ENCODE measurements at regions not wholly inside any gene's neighbourhood (a gene's known extent, or its start where the extent isn't known, plus 50 kb on each side); places are given as distances from the start of the nearest gene placed in this dataset.

GRCh38 chr9:28735738-28736342, 1162.6 kb upstream of the C9orf72 start:
- Histone ChIP-seq H3K14ac (ENCODE audit: low read length) (no peak overlapping the region), H2BK120ac (ENCODE audit: insufficient read depth, low read length, poor library complexity) (no peak overlapping the region), H3K27me3 (ENCODE audit: insufficient read depth, low read length) (no peaks in the 10 kb centered on the region), H3K18ac (ENCODE audit: low read length) (no peak overlapping the region), H3K27ac (ENCODE audit: low read depth, low read length) (no peak overlapping the region), H3K4me1 (ENCODE audit: control insufficient read depth in 1 of 2, insufficient read depth in 2 of 2, low read length in 2 of 2) (no peaks in the 10 kb centered on the region), H3K23ac (ENCODE audit: low read length) (no peak overlapping the region), H4K91ac (ENCODE audit: low read depth, low read length) (no peak overlapping the region), H4K12ac (ENCODE audit: low read depth, low read length) (no peak overlapping the region), H2AK5ac (ENCODE audit: low read length) (no peak overlapping the region), H3K4me2 (ENCODE audit: low read length) (no peak overlapping the region), H3K79me2 (ENCODE audit: control insufficient read depth, insufficient read depth, low read length, poor library complexity) (no peaks in the 10 kb centered on the region), H3K4ac (ENCODE audit: low read depth, low read length) (no peak overlapping the region), H3K9me3 (ENCODE audit: insufficient read depth, low read depth, low read length) (no peaks in the 10 kb centered on the region), H3K4me3 (ENCODE audit: low read depth, low read length) (no peak overlapping the region), H2AFZ (ENCODE audit: insufficient read depth, low read length, poor library complexity) (no peak overlapping the region), H3K9ac (ENCODE audit: low read length) (no peak overlapping the region), H2BK12ac (ENCODE audit: low read length) (no peak overlapping the region), H4K8ac (ENCODE audit: low read depth, low read length) (no peak overlapping the region), H2BK5ac (ENCODE audit: low read depth, low read length, poor library complexity) (no peak overlapping the region), H3K79me1 (ENCODE audit: low read length) (no peaks in the 10 kb centered on the region), H3K36me3 (ENCODE audit: control insufficient read depth in 1 of 2, insufficient read depth in 2 of 2, low read length in 2 of 2) (no peaks in the 10 kb centered on the region)
- WGBS (ENCODE audit: extremely low coverage, insufficient coverage, insufficient read length), result no CpG with 5 or more reads among the region's 1 CpG
- DNase-seq, result no peak

GRCh38 chr9:28741459-28741858, 1168.2 kb upstream of the C9orf72 start:
- DNase-seq, result no peak
- no peak overlapping the region for H2BK12ac ChIP-seq (ENCODE audit: low read length)
- H4K91ac ChIP-seq (ENCODE audit: low read depth, low read length), result no peak overlapping the region
- H3K4me1 ChIP-seq (ENCODE audit: control insufficient read depth in 1 of 2, insufficient read depth in 2 of 2, low read length in 2 of 2), result no peaks in the 10 kb centered on the region
- no peak overlapping the region for H2AK5ac ChIP-seq (ENCODE audit: low read length)
- no peak overlapping the region for H3K4me3 ChIP-seq (ENCODE audit: low read depth, low read length)
- H2BK5ac ChIP-seq (ENCODE audit: low read depth, low read length, poor library complexity), result no peak overlapping the region
- H3K4ac ChIP-seq (ENCODE audit: low read depth, low read length), result no peak overlapping the region
- H3K27me3 ChIP-seq (ENCODE audit: insufficient read depth, low read length), result no peaks in the 10 kb centered on the region
- H3K14ac ChIP-seq (ENCODE audit: low read length), result no peak overlapping the region
- H3K18ac ChIP-seq (ENCODE audit: low read length), result no peak overlapping the region
- H3K27ac ChIP-seq (ENCODE audit: low read depth, low read length), result no peak overlapping the region
- H2AFZ ChIP-seq (ENCODE audit: insufficient read depth, low read length, poor library complexity), result no peak overlapping the region
- H3K23ac ChIP-seq (ENCODE audit: low read length), result no peak overlapping the region
- no CpG with 5 or more reads among the region's 4 CpGs for WGBS (ENCODE audit: extremely low coverage, insufficient coverage, insufficient read length)
- H3K36me3 ChIP-seq (ENCODE audit: control insufficient read depth in 1 of 2, insufficient read depth in 2 of 2, low read length in 2 of 2), result no peaks in the 10 kb centered on the region
- no peak overlapping the region for H4K12ac ChIP-seq (ENCODE audit: low read depth, low read length)
- no peak overlapping the region for H4K8ac ChIP-seq (ENCODE audit: low read depth, low read length)
- H3K79me1 ChIP-seq (ENCODE audit: low read length), result no peaks in the 10 kb centered on the region
- H2BK120ac ChIP-seq (ENCODE audit: insufficient read depth, low read length, poor library complexity), result no peak overlapping the region
- H3K9me3 ChIP-seq (ENCODE audit: insufficient read depth, low read depth, low read length), result no peaks in the 10 kb centered on the region
- H3K4me2 ChIP-seq (ENCODE audit: low read length), result no peak overlapping the region
- no peak overlapping the region for H3K9ac ChIP-seq (ENCODE audit: low read length)
- no peaks in the 10 kb centered on the region for H3K79me2 ChIP-seq (ENCODE audit: control insufficient read depth, insufficient read depth, low read length, poor library complexity)

- WGBS (ENCODE audit: extremely low coverage, insufficient coverage, insufficient read length), result no CpG with 5 or more reads among the region's 10 CpGs
- no peak overlapping the region for H2BK5ac ChIP-seq (ENCODE audit: low read depth, low read length, poor library complexity)
- H3K4me2 ChIP-seq (ENCODE audit: low read length), result no peak overlapping the region
- H3K27ac ChIP-seq (ENCODE audit: low read depth, low read length), result no peak overlapping the region
- H3K4me3 ChIP-seq (ENCODE audit: low read depth, low read length), result no peak overlapping the region
- no peak overlapping the region for H2BK12ac ChIP-seq (ENCODE audit: low read length)
- no peak overlapping the region for H4K91ac ChIP-seq (ENCODE audit: low read depth, low read length)
- no peaks in the 10 kb centered on the region for H3K27me3 ChIP-seq (ENCODE audit: insufficient read depth, low read length)
- no peaks in the 10 kb centered on the region for H3K79me2 ChIP-seq (ENCODE audit: control insufficient read depth, insufficient read depth, low read length, poor library complexity)
- no peak overlapping the region for H3K18ac ChIP-seq (ENCODE audit: low read length)
- H3K79me1 ChIP-seq (ENCODE audit: low read length), result no peaks in the 10 kb centered on the region
- no peak for DNase-seq
- H3K23ac ChIP-seq (ENCODE audit: low read length), result no peak overlapping the region
- H4K12ac ChIP-seq (ENCODE audit: low read depth, low read length), result no peak overlapping the region
- H3K14ac ChIP-seq (ENCODE audit: low read length), result no peak overlapping the region
- no peak overlapping the region for H2BK120ac ChIP-seq (ENCODE audit: insufficient read depth, low read length, poor library complexity)
- no peak overlapping the region for H2AK5ac ChIP-seq (ENCODE audit: low read length)
- no peak overlapping the region for H4K8ac ChIP-seq (ENCODE audit: low read depth, low read length)
- H3K4ac ChIP-seq (ENCODE audit: low read depth, low read length), result no peak overlapping the region
- no peaks in the 10 kb centered on the region for H3K9me3 ChIP-seq (ENCODE audit: insufficient read depth, low read depth, low read length)
- H3K4me1 ChIP-seq (ENCODE audit: control insufficient read depth in 1 of 2, insufficient read depth in 2 of 2, low read length in 2 of 2), result no peaks in the 10 kb centered on the region
- no peaks in the 10 kb centered on the region for H3K36me3 ChIP-seq (ENCODE audit: control insufficient read depth in 1 of 2, insufficient read depth in 2 of 2, low read length in 2 of 2)
- H2AFZ ChIP-seq (ENCODE audit: insufficient read depth, low read length, poor library complexity), result no peak overlapping the region
- no peak overlapping the region for H3K9ac ChIP-seq (ENCODE audit: low read length)
Measured at GRCh38 chr9:28747351-28747985, 1174.2 kb upstream of the C9orf72 start.

GRCh38 chr9:28750136-28750535, 1176.9 kb upstream of the C9orf72 start:
- no peaks in the 10 kb centered on the region for H3K9me3 ChIP-seq (ENCODE audit: insufficient read depth, low read depth, low read length)
- no peak for DNase-seq
- H4K8ac ChIP-seq (ENCODE audit: low read depth, low read length), result no peak overlapping the region
- H3K79me2 ChIP-seq (ENCODE audit: control insufficient read depth, insufficient read depth, low read length, poor library complexity), result no peaks in the 10 kb centered on the region
- H3K23ac ChIP-seq (ENCODE audit: low read length), result no peak overlapping the region
- H2AK5ac ChIP-seq (ENCODE audit: low read length), result no peak overlapping the region
- WGBS (ENCODE audit: extremely low coverage, insufficient coverage, insufficient read length), result no CpG with 5 or more reads among the region's 2 CpGs
- no peak overlapping the region for H3K4ac ChIP-seq (ENCODE audit: low read depth, low read length)
- H2BK120ac ChIP-seq (ENCODE audit: insufficient read depth, low read length, poor library complexity), result no peak overlapping the region
- no peak overlapping the region for H3K27ac ChIP-seq (ENCODE audit: low read depth, low read length)
- no peaks in the 10 kb centered on the region for H3K79me1 ChIP-seq (ENCODE audit: low read length)
- no peak overlapping the region for H2BK5ac ChIP-seq (ENCODE audit: low read depth, low read length, poor library complexity)
- no peak overlapping the region for H2BK12ac ChIP-seq (ENCODE audit: low read length)
- H4K91ac ChIP-seq (ENCODE audit: low read depth, low read length), result no peak overlapping the region
- H3K27me3 ChIP-seq (ENCODE audit: insufficient read depth, low read length), result no peaks in the 10 kb centered on the region
- H3K9ac ChIP-seq (ENCODE audit: low read length), result no peak overlapping the region
- no peak overlapping the region for H4K12ac ChIP-seq (ENCODE audit: low read depth, low read length)
- no peak overlapping the region for H3K4me2 ChIP-seq (ENCODE audit: low read length)
- H3K36me3 ChIP-seq (ENCODE audit: control insufficient read depth in 1 of 2, insufficient read depth in 2 of 2, low read length in 2 of 2), result no peaks in the 10 kb centered on the region
- no peak overlapping the region for H3K14ac ChIP-seq (ENCODE audit: low read length)
- H2AFZ ChIP-seq (ENCODE audit: insufficient read depth, low read length, poor library complexity), result no peak overlapping the region
- H3K4me3 ChIP-seq (ENCODE audit: low read depth, low read length), result no peak overlapping the region
- H3K18ac ChIP-seq (ENCODE audit: low read length), result no peak overlapping the region
- H3K4me1 ChIP-seq (ENCODE audit: control insufficient read depth in 1 of 2, insufficient read depth in 2 of 2, low read length in 2 of 2), result no peaks in the 10 kb centered on the region
